NCI-H774 (cell line): ENCODE measurements at regions not wholly inside any gene's neighbourhood (a gene's known extent, or its start where the extent isn't known, plus 50 kb on each side); places are given as distances from the start of the nearest gene placed in this dataset.

ENCODE experiments used
- DNase-seq: peaks from one replicate; lab custom pipeline; 2025; lab: John Stamatoyannopoulos, UW

- DNase-seq = no peak
These were observed 1673.2 kb upstream of the PRR20A start for GRCh38 chr13:55467476-55467875.

GRCh38 chr13:55483626-55484158 lies 1657.0 kb upstream of the PRR20A start:
- DNase-seq = no peak

- no peak for DNase-seq
These were observed 1647.4 kb upstream of the PRR20A start for GRCh38 chr13:55493297-55493696.

GRCh38 chr13:55497486-55497885 lies 1643.2 kb upstream of the PRR20A start:
- DNase-seq = no peak

- DNase-seq = no peak
These were observed 1640.0 kb upstream of the PRR20A start for GRCh38 chr13:55500694-55501093.

GRCh38 chr13:55516610-55517009 lies 1624.1 kb upstream of the PRR20A start:
- no peak for DNase-seq

- no peak for DNase-seq
These were observed 1623.4 kb upstream of the PRR20A start for GRCh38 chr13:55517312-55517711.

GRCh38 chr13:55528434-55528833 lies 1612.3 kb upstream of the PRR20A start:
- no peak for DNase-seq

- DNase-seq = no peak
These were observed 1606.4 kb upstream of the PRR20A start for GRCh38 chr13:55534306-55534705.

- DNase-seq = no peak
These were observed 1602.3 kb upstream of the PRR20A start for GRCh38 chr13:55538424-55538823.

GRCh38 chr13:55543053-55543452 lies 1597.7 kb upstream of the PRR20A start:
- no peak for DNase-seq

- no peak for DNase-seq
These were observed 1590.1 kb upstream of the PRR20A start for GRCh38 chr13:55550624-55551023.

GRCh38 chr13:55553701-55554100 lies 1587.0 kb upstream of the PRR20A start:
- DNase-seq = no peak

GRCh38 chr13:55554741-55555140 lies 1586.0 kb upstream of the PRR20A start:
- no peak for DNase-seq

GRCh38 chr13:55560331-55560730 lies 1580.4 kb upstream of the PRR20A start:
- no peak for DNase-seq

- DNase-seq = no peak
These were observed 1577.5 kb upstream of the PRR20A start for GRCh38 chr13:55563267-55563666.

- no peak for DNase-seq
These were observed 1574.4 kb upstream of the PRR20A start for GRCh38 chr13:55566334-55566733.

- DNase-seq = no peak
These were observed 1573.9 kb upstream of the PRR20A start for GRCh38 chr13:55566779-55567178.

GRCh38 chr13:55567721-55568625 lies 1572.7 kb upstream of the PRR20A start:
- no peak for DNase-seq

GRCh38 chr13:55569082-55569481 lies 1571.6 kb upstream of the PRR20A start:
- no peak for DNase-seq

GRCh38 chr13:55569514-55569913 lies 1571.2 kb upstream of the PRR20A start:
- DNase-seq = no peak

- no peak for DNase-seq
These were observed 1570.3 kb upstream of the PRR20A start for GRCh38 chr13:55570371-55570770.

GRCh38 chr13:55571237-55571867 lies 1569.4 kb upstream of the PRR20A start:
- no peak for DNase-seq
